ENCODE measurements at regions not wholly inside any gene's neighbourhood (a gene's known extent, or its start where the extent isn't known, plus 50 kb on each side); places are given as distances from the start of the nearest gene placed in this dataset.

GRCh38 chr10:52988923-52989322, 216.3 kb upstream of the MBL2 start:
- Histone ChIP-seq H3K4me1 (ENCODE audit: control insufficient read depth in 1 of 2, insufficient read depth in 2 of 2, low read length in 2 of 2) (no peaks in the 10 kb centered on the region), H3K9me3 (ENCODE audit: control insufficient read depth in 1 of 2, insufficient read depth in 1 of 2, low read depth in 1 of 2, low read length in 2 of 2) (no peaks in the 10 kb centered on the region; a peak in 1 of 4 replicates), H3K9me2 (ENCODE audit: insufficient read depth) (no peaks in the 10 kb centered on the region), H3K27ac (ENCODE audit: low read depth, low read length) (no peak overlapping the region), H3K79me2 (ENCODE audit: insufficient read depth, low read length) (no peaks in the 10 kb centered on the region), H3K36me3 (ENCODE audit: control insufficient read depth in 1 of 2, insufficient read depth in 2 of 2, low read length in 2 of 2) (no peaks in the 10 kb centered on the region), H3K4me2 (ENCODE audit: low read length) (no peak overlapping the region), H2AFZ (ENCODE audit: low read depth, low read length, poor library complexity, severe bottlenecking) (no peak overlapping the region), H3K27me3 (ENCODE audit: insufficient read depth, low read length) (no peaks in the 10 kb centered on the region), H4K20me1 (ENCODE audit: insufficient read depth) (no peaks in the 10 kb centered on the region), H3K4me3 (replicated peaks in 1 of 2; ENCODE audit: low read depth in 1 of 2, low read length in 2 of 2) (no peak overlapping the region), H3K9ac (ENCODE audit: low read length) (no peak overlapping the region)
- ChIA-PET POLR2A (no interaction called here), CTCF (no interaction called here), RAD21 (ENCODE audit: low non-redundant PET in 1 of 2, low total read pairs in 2 of 2, uncharacterized antibody in 2 of 2, unreplicated experiment in 2 of 2) (no interaction called here)
- TF ChIP-seq, protein P1, sequence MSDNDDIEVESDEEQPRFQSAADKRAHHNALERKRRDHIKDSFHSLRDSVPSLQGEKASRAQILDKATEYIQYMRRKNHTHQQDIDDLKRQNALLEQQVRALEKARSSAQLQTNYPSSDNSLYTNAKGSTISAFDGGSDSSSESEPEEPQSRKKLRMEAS (IDR thresholded peaks at IDR 0.05), result no peak
- TF ChIP-seq, protein P2, sequence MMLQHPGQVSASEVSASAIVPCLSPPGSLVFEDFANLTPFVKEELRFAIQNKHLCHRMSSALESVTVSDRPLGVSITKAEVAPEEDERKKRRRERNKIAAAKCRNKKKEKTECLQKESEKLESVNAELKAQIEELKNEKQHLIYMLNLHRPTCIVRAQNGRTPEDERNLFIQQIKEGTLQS (IDR thresholded peaks at IDR 0.05), result no peak
- TF ChIP-seq EZH2phosphoT487 (IDR thresholded peaks at IDR 0.05; ENCODE audit: borderline replicate concordance), result no peak
- DNase-seq (ENCODE audit: low read depth, low spot score), result no peak
- ATAC-seq, result no peak
- intact Hi-C loops (cut with micrococcal nuclease), result no loop called here
- no TSS peak for BruUV-seq (replicated peaks)

- POLR2A ChIA-PET, result no interaction called here
- TF ChIP-seq EZH2phosphoT487 (IDR thresholded peaks at IDR 0.05; ENCODE audit: borderline replicate concordance), result no peak
- no peak for TF ChIP-seq CTCF (IDR thresholded peaks at IDR 0.05 in 2 of 3, conservative IDR thresholded peaks at IDR 0.05 in 1 of 3; ENCODE audit: borderline replicate concordance in 1 of 3, insufficient read depth in 1 of 3, low read depth in 2 of 3, low read length in 2 of 3)
- no peak for TF ChIP-seq SIN3A (IDR thresholded peaks at IDR 0.05; ENCODE audit: low read depth)
- TF ChIP-seq ZBTB33 (IDR thresholded peaks at IDR 0.05; ENCODE audit: extremely low read depth, insufficient replicate concordance, low read length), result no peak
- no peak for TF ChIP-seq ZNF274 (IDR thresholded peaks at IDR 0.05; ENCODE audit: low read depth, low read length)
- no peak for TF ChIP-seq YY1 (IDR thresholded peaks at IDR 0.05; ENCODE audit: extremely low read depth, insufficient replicate concordance, low read depth, low read length)
- TF ChIP-seq, protein P2 (IDR thresholded peaks at IDR 0.05), result no peak
Measured at GRCh38 chr10:52986125-52986524, 213.5 kb upstream of the MBL2 start.

More at GRCh38 chr10:52986125-52986524, 213.5 kb upstream of the MBL2 start:
- DNase-seq (ENCODE audit: low read depth, low spot score), result no peak
- Histone ChIP-seq H3K9ac (ENCODE audit: low read length) (no peak overlapping the region), H3K9me3 (ENCODE audit: control insufficient read depth in 1 of 2, insufficient read depth in 1 of 2, low read depth in 1 of 2, low read length in 2 of 2) (no peaks in the 10 kb centered on the region), H4K20me1 (ENCODE audit: insufficient read depth) (no peaks in the 10 kb centered on the region), H3K36me3 (ENCODE audit: control insufficient read depth in 1 of 2, insufficient read depth in 2 of 2, low read length in 2 of 2) (no peaks in the 10 kb centered on the region), H3K27me3 (ENCODE audit: insufficient read depth, low read length) (no peaks in the 10 kb centered on the region), H3K4me2 (ENCODE audit: low read length) (no peak overlapping the region), H3K27ac (ENCODE audit: low read depth, low read length) (no peak overlapping the region), H3K79me2 (ENCODE audit: insufficient read depth, low read length) (no peaks in the 10 kb centered on the region), H3K4me3 (replicated peaks in 1 of 2; ENCODE audit: low read depth in 1 of 2, low read length in 2 of 2) (no peak overlapping the region), H2AFZ (ENCODE audit: low read depth, low read length, poor library complexity, severe bottlenecking) (no peak overlapping the region), H3K9me2 (ENCODE audit: insufficient read depth) (no peaks in the 10 kb centered on the region), H3K4me1 (ENCODE audit: control insufficient read depth in 1 of 2, insufficient read depth in 2 of 2, low read length in 2 of 2) (no peaks in the 10 kb centered on the region)
- no TSS peak for BruUV-seq (replicated peaks)
- RAD21 ChIA-PET (ENCODE audit: low non-redundant PET in 1 of 2, low total read pairs in 2 of 2, uncharacterized antibody in 2 of 2, unreplicated experiment in 2 of 2), result no interaction called here
- CTCF ChIA-PET, result no interaction called here
- ATAC-seq, result no peak
- intact Hi-C loops (cut with micrococcal nuclease), result no loop called here
